Colonic mucosa (tissue), 4 donors: ENCODE measurements at regions not wholly inside any gene's neighbourhood (a gene's known extent, or its start where the extent isn't known, plus 50 kb on each side); places are given as distances from the start of the nearest gene placed in this dataset.
"Not testable (repeated sequence)": the region's sequence is repeated elsewhere in the genome, so short reads cannot be mapped to it uniquely, and the experiment has no call there.

ENCODE experiments used
- DNase-seq: peaks from one replicate; pipeline ENCODE4 v3.0.0-alpha.2; 2020
- H3K27ac ChIP-seq: fragments of 200-600 bp; one replicate; pipeline ENCODE4 v1.8.0; 2021
- H3K27me3 ChIP-seq: fragments of 200-600 bp; one replicate; pipeline ENCODE4 v1.8.0; 2021
- H3K36me3 ChIP-seq: fragments of 200-600 bp; one replicate; pipeline ENCODE4 v1.8.0; 2021
- H3K4me1 ChIP-seq: fragments of 200-600 bp; one replicate; pipeline ENCODE4 v1.8.0; 2021; ENCODE audit warnings: mild to moderate bottlenecking
- H3K4me3 ChIP-seq: fragments of 200-600 bp; one replicate; pipeline ENCODE4 v1.8.0; 2021
- H3K9ac ChIP-seq, 2 donors: one replicate each; pipeline ENCODE4 v1.7.0; 2013; ENCODE audit warnings: control low read depth in 2 of 2, low read depth in 2 of 2, low read length in 2 of 2
- H3K9me3 ChIP-seq: fragments of 200-600 bp; one replicate; pipeline ENCODE4 v1.8.0; 2021
- intact Hi-C: fragments of 100-400 bp; cut with DNase I; formaldehyde crosslinking; loops from one replicate; pipeline ENCODE4 v1.14.1; 2022
- TF ChIP-seq, protein P1 (sequence below): fragments of 200-600 bp; IDR thresholded peaks from one replicate; pipeline ENCODE4 v1.8.0; 2022; ENCODE audit warnings: antibody characterized with exemption, mild to moderate bottlenecking
- donor health status: healthy.
- donor health status: DM: no; HTN: no; CAD: no.
- donor health status: DM: no; HTN: no; CAD: no.

DNA sequence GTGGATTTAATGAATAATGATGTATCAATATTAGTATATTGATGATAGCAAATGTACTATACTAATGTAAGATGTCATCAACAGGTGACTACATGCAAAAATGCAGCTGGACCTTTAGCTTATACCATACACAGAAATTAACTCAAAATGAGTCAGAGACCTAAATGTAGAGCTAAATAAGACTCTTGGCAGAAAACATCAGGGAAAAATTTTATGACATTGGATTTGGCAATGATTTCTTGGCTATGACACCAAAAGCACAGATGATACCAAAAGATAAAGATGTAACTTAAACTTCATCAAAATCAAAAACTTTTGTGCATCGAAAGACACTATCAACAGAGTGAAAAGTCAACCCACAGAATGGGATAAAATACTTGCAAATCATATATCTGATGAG, 64.0 kb upstream of the CCL21 start:
- TF ChIP-seq, protein P1, sequence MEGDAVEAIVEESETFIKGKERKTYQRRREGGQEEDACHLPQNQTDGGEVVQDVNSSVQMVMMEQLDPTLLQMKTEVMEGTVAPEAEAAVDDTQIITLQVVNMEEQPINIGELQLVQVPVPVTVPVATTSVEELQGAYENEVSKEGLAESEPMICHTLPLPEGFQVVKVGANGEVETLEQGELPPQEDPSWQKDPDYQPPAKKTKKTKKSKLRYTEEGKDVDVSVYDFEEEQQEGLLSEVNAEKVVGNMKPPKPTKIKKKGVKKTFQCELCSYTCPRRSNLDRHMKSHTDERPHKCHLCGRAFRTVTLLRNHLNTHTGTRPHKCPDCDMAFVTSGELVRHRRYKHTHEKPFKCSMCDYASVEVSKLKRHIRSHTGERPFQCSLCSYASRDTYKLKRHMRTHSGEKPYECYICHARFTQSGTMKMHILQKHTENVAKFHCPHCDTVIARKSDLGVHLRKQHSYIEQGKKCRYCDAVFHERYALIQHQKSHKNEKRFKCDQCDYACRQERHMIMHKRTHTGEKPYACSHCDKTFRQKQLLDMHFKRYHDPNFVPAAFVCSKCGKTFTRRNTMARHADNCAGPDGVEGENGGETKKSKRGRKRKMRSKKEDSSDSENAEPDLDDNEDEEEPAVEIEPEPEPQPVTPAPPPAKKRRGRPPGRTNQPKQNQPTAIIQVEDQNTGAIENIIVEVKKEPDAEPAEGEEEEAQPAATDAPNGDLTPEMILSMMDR: no peak
- H3K4me1 ChIP-seq: no peaks in the 10 kb centered on the region
- H3K27me3 ChIP-seq: no peaks in the 10 kb centered on the region
- intact Hi-C loops: no loop called here
- no peak overlapping the region for H3K27ac ChIP-seq
- no peaks in the 10 kb centered on the region for H3K36me3 ChIP-seq
- no peak for DNase-seq
- H3K9ac ChIP-seq: no peak overlapping the region
- H3K4me3 ChIP-seq: no peak overlapping the region
- H3K9me3 ChIP-seq: no peaks in the 10 kb centered on the region

DNA sequence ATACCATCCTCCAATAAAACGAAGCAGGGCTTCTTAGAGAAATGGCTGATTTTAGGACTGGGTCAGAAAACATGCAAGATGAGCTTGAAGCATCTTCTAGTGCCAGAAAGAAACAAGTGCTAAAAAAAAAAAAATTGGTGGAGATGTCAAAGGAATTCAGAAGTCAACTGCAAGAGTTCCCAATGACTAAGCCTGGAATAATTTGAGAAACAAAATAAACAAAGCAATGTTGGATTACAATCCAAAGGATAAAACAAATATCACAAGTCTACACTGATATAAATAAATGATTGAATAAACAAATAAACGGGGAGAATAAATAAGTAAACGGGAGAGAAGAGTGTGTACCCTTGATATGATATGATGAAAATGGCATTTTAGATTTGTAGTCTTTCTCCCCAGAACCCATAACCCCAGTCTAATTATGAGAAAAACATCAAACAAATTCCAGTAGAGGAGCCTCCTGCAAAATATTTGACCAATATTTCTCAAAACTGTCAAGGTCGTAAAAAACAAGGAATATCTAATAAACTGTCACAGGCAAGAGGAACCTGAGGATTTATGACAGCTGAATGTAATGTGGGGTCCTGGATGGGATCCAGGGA, 63.5 kb upstream of the CCL21 start:
- Histone ChIP-seq H3K27ac (no peak overlapping the region), H3K4me3 (no peak overlapping the region), H3K9ac (peak overlapping the region in 1 of 2 donors; percentile 12), H3K9me3 (no peaks in the 10 kb centered on the region), H3K36me3 (no peaks in the 10 kb centered on the region), H3K27me3 (no peaks in the 10 kb centered on the region), H3K4me1 (no peaks in the 10 kb centered on the region)
- TF ChIP-seq, protein P1: no peak
- DNase-seq: no peak
- intact Hi-C loops: no loop called here

DNA sequence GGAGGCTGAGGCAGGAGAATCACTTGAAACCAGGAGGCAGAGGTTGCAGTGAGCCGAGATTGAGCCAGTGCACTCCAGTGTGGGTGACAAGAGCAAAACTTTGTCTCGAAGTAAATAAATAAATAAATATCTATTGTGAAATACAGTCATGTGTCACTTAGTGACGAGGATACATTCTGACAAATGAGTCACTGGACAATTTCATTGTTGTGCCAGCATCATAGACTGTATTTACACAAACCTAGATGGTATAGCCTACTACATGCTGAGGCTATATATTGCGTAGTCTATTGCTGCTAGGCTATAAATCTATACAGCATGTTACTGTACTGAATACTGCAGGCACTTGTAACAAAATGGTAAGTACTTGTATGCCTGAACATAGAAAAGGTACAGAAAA, 61.1 kb upstream of the CCL21 start:
- Histone ChIP-seq H3K9me3 (no peaks in the 10 kb centered on the region), H3K36me3 (no peaks in the 10 kb centered on the region), H3K9ac (no peak overlapping the region), H3K4me3 (no peak overlapping the region), H3K27ac (no peak overlapping the region), H3K27me3 (no peaks in the 10 kb centered on the region), H3K4me1 (no peaks in the 10 kb centered on the region)
- DNase-seq: no peak
- TF ChIP-seq, protein P1: no peak
- intact Hi-C loops: no loop called here

DNA sequence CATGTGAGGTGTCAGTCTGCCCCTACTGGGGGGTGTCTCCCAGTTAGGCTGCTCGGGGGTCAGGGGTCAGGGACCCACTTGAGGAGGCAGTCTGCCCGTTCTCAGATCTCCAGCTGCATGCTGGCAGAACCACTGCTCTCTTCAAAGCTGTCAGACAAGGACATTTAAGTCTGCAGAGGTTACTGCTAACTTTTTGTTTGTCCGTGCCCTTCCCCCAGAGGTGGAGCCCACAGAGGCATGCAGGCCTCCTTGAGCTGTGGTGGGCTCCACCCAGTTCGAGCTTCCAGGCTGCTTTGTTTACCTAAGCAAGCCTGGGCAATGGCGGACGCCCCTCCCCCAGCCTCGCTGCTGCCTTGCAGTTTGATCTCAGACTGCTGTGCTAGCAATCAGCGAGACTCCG, 57.2 kb upstream of the CCL21 start:
- H3K4me1 ChIP-seq, H3K36me3 ChIP-seq, intact Hi-C loops, H3K27ac ChIP-seq, H3K9ac ChIP-seq, DNase-seq, H3K4me3 ChIP-seq, H3K9me3 ChIP-seq, H3K27me3 ChIP-seq: not testable (repeated sequence)

DNA sequence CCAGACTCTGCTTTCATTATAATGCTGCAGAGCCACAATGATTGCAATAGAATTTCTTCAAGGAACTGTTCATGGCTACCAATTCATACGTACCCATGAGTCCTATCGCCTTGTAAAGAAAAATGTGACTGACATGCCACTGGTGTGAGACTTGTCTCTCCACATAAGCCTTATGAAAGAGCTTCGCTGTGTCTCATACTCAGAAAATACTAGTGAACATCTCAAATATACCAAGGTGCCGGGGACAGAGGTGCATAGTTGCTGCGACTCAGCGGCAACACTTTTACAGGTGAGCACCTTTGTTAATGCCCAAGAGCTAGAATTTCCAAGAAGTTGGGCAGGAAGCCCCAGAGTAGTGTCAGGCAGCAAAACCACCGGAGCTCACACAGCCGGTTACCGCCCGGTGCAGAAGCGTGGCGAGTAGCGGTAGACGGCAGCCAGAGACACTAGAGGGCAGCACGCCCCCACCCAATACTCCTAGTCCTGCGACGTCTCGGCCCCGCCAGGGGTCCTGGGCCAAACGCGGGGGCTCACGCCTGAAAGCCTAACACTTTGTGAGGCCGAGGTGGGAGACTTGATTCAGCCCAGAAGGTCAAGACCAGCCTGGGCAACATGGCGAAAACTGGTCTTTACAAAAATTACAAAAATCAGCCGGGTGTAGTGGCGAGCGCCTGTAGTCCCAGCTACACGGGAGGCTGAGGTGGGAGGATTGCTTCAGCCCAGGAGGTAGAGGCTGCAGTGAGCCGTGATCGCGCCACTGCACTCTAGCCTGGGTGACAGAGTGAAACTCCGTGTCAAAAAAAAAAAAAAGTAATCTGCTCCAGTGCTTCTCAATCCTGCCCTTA, 50.5 kb upstream of the CCL21 start:
- H3K27me3 ChIP-seq, H3K9me3 ChIP-seq, H3K9ac ChIP-seq, H3K27ac ChIP-seq, H3K4me3 ChIP-seq, intact Hi-C loops, H3K36me3 ChIP-seq, H3K4me1 ChIP-seq: not testable (repeated sequence)
- TF ChIP-seq, protein P1: peak; percentile 68
- DNase-seq: peak; percentile 30
